ENCODE measurements at regions not wholly inside any gene's neighbourhood (a gene's known extent, or its start where the extent isn't known, plus 50 kb on each side); places are given as distances from the start of the nearest gene placed in this dataset.

DNA sequence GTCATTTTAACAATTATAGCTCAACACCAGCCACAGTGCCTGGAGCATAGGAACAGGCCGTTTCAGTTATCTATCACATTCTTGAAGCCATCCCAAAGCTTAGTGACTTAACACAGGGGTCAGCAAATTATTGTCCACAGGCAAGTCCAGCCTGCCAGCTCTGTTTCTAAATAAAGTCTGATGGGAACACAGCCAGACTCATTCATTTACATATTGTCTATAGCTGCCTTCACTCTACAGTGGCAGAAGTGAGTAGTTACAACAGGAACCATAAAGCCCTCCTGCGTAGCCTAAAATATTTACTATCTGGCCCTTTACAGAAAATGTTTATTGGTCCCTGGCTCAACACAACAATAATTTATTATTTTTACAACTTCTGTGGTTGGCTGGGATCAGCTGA lies 407.5 kb upstream of the AUTS2 start:
- no peak overlapping the region for H3K27ac ChIP-seq (ENCODE audit: low read depth in 1 of 2, low read length in 2 of 2)
- H3K27me3 ChIP-seq (ENCODE audit: control insufficient read depth in 4 of 4, insufficient read depth in 4 of 4, low read length in 3 of 4): no peaks in the 10 kb centered on the region
- H3K4me3 ChIP-seq (ENCODE audit: low read depth in 1 of 3, low read length in 3 of 3): no peak overlapping the region
- 45% methylated on average over 2 of the region's 2 CpGs for WGBS
- no peak for DNase-seq (ENCODE audit: low spot score)
- H3K9ac ChIP-seq (ENCODE audit: low read depth in 1 of 2, low read length in 2 of 2): no peak overlapping the region
- no peaks in the 10 kb centered on the region for H3K36me3 ChIP-seq (ENCODE audit: control insufficient read depth in 4 of 4, insufficient read depth in 3 of 4, low read depth in 1 of 4, low read length in 3 of 4)
- H3K4me1 ChIP-seq (ENCODE audit: control insufficient read depth in 4 of 4, insufficient read depth in 4 of 4, low read length in 3 of 4): no peaks in the 10 kb centered on the region
- peaks cover 0 to 4% (median 0%) of the 10 kb centered on the region in 4 donors for H3K9me3 ChIP-seq (ENCODE audit: control insufficient read depth in 4 of 4, low read length in 3 of 4)
- TF ChIP-seq, protein P1, sequence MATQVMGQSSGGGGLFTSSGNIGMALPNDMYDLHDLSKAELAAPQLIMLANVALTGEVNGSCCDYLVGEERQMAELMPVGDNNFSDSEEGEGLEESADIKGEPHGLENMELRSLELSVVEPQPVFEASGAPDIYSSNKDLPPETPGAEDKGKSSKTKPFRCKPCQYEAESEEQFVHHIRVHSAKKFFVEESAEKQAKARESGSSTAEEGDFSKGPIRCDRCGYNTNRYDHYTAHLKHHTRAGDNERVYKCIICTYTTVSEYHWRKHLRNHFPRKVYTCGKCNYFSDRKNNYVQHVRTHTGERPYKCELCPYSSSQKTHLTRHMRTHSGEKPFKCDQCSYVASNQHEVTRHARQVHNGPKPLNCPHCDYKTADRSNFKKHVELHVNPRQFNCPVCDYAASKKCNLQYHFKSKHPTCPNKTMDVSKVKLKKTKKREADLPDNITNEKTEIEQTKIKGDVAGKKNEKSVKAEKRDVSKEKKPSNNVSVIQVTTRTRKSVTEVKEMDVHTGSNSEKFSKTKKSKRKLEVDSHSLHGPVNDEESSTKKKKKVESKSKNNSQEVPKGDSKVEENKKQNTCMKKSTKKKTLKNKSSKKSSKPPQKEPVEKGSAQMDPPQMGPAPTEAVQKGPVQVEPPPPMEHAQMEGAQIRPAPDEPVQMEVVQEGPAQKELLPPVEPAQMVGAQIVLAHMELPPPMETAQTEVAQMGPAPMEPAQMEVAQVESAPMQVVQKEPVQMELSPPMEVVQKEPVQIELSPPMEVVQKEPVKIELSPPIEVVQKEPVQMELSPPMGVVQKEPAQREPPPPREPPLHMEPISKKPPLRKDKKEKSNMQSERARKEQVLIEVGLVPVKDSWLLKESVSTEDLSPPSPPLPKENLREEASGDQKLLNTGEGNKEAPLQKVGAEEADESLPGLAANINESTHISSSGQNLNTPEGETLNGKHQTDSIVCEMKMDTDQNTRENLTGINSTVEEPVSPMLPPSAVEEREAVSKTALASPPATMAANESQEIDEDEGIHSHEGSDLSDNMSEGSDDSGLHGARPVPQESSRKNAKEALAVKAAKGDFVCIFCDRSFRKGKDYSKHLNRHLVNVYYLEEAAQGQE (IDR thresholded peaks at IDR 0.05): no peak
- TF ChIP-seq JUND (IDR thresholded peaks at IDR 0.05) (no peak), SP1 (IDR thresholded peaks at IDR 0.05) (no peak), TAF1 (conservative IDR thresholded peaks at IDR 0.05) (no peak), YY1 (IDR thresholded peaks at IDR 0.05) (no peak), GABPA (IDR thresholded peaks at IDR 0.05 in 1 of 2, conservative IDR thresholded peaks at IDR 0.05 in 1 of 2) (no peak), NR2F2 (IDR thresholded peaks at IDR 0.05) (no peak), FOXA1 (IDR thresholded peaks at IDR 0.05) (no peak), EGR1 (IDR thresholded peaks at IDR 0.05; ENCODE audit: low read depth in 2 of 2) (no peak), RXRA (IDR thresholded peaks at IDR 0.05) (no peak)
- TF ChIP-seq, protein P2, sequence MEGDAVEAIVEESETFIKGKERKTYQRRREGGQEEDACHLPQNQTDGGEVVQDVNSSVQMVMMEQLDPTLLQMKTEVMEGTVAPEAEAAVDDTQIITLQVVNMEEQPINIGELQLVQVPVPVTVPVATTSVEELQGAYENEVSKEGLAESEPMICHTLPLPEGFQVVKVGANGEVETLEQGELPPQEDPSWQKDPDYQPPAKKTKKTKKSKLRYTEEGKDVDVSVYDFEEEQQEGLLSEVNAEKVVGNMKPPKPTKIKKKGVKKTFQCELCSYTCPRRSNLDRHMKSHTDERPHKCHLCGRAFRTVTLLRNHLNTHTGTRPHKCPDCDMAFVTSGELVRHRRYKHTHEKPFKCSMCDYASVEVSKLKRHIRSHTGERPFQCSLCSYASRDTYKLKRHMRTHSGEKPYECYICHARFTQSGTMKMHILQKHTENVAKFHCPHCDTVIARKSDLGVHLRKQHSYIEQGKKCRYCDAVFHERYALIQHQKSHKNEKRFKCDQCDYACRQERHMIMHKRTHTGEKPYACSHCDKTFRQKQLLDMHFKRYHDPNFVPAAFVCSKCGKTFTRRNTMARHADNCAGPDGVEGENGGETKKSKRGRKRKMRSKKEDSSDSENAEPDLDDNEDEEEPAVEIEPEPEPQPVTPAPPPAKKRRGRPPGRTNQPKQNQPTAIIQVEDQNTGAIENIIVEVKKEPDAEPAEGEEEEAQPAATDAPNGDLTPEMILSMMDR (IDR thresholded peaks at IDR 0.05; ENCODE audit: low read depth, low read length, missing input control): no peak
- TF ChIP-seq, protein P3, sequence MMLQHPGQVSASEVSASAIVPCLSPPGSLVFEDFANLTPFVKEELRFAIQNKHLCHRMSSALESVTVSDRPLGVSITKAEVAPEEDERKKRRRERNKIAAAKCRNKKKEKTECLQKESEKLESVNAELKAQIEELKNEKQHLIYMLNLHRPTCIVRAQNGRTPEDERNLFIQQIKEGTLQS (IDR thresholded peaks at IDR 0.05): no peak

DNA sequence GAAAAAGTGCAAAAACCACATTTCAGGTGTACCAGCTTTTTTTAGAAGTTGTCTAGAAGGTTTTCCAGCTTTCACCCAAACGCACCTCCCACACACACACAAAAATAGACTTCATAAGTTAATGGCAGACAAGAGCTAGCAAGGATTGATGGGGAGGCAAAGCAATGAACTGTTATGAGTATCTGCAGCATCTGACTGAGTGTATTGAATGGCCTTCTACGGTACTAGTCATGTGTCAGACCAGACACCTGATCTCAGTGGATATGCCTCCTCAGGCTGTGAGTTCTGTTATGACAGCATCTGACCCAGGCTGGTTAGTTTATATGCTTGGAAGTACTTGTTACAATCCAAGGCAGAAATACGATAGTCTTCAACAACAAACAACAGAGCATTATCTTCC lies 406.1 kb upstream of the AUTS2 start:
- TF ChIP-seq HNF4G (IDR thresholded peaks at IDR 0.05) (no peak), YY1 (IDR thresholded peaks at IDR 0.05) (no peak)
- no peaks in the 10 kb centered on the region for H3K4me1 ChIP-seq (ENCODE audit: control insufficient read depth in 4 of 4, insufficient read depth in 4 of 4, low read length in 3 of 4)
- no peak overlapping the region for H3K9ac ChIP-seq (ENCODE audit: low read depth in 1 of 2, low read length in 2 of 2)
- no peaks in the 10 kb centered on the region for H3K27me3 ChIP-seq (ENCODE audit: control insufficient read depth in 4 of 4, insufficient read depth in 4 of 4, low read length in 3 of 4)
- H3K36me3 ChIP-seq (ENCODE audit: control insufficient read depth in 4 of 4, insufficient read depth in 3 of 4, low read depth in 1 of 4, low read length in 3 of 4): no peaks in the 10 kb centered on the region
- H3K9me3 ChIP-seq (ENCODE audit: control insufficient read depth in 4 of 4, low read length in 3 of 4): peaks cover 0 to 4% (median 0%) of the 10 kb centered on the region in 4 donors
- no peak for DNase-seq (ENCODE audit: low spot score)
- WGBS: 92% methylated on average over 3 of the region's 3 CpGs
- H3K4me3 ChIP-seq (ENCODE audit: low read depth in 1 of 3, low read length in 3 of 3): no peak overlapping the region
- no peak overlapping the region for H3K27ac ChIP-seq (ENCODE audit: low read depth in 1 of 2, low read length in 2 of 2)

DNA sequence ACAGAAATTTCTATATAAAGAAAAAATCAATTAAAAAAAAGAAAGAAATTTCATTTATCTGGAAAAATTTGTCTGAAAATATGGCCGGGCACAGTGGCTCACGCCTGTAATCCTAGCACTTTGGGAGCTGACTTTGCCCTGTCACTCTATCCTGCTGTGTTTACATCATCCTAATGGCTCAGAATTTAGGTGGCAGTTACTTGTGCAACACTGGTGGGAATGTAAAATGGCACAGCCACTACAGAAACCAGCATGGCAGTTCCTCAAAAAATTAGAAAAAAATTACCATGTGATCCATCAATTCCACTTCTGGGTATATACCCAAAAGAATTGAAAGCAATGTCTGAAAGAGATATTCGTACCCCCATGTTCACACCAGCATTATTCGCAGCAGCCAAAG lies 405.2 kb upstream of the AUTS2 start:
- 93% methylated on average over 4 of the region's 4 CpGs for WGBS
- H3K27ac ChIP-seq (ENCODE audit: low read depth in 1 of 2, low read length in 2 of 2): no peak overlapping the region
- H3K4me1 ChIP-seq (ENCODE audit: control insufficient read depth in 4 of 4, insufficient read depth in 4 of 4, low read length in 3 of 4): no peaks in the 10 kb centered on the region
- no peaks in the 10 kb centered on the region for H3K27me3 ChIP-seq (ENCODE audit: control insufficient read depth in 4 of 4, insufficient read depth in 4 of 4, low read length in 3 of 4)
- H3K9me3 ChIP-seq (ENCODE audit: control insufficient read depth in 4 of 4, low read length in 3 of 4): peaks cover 0 to 4% (median 0%) of the 10 kb centered on the region in 4 donors
- H3K4me3 ChIP-seq (ENCODE audit: low read depth in 1 of 3, low read length in 3 of 3): no peak overlapping the region
- H3K36me3 ChIP-seq (ENCODE audit: control insufficient read depth in 4 of 4, insufficient read depth in 3 of 4, low read depth in 1 of 4, low read length in 3 of 4): no peaks in the 10 kb centered on the region
- TF ChIP-seq YY1 (IDR thresholded peaks at IDR 0.05): no peak
- TF ChIP-seq, protein P3 (IDR thresholded peaks at IDR 0.05): no peak
- TF ChIP-seq, protein P4, sequence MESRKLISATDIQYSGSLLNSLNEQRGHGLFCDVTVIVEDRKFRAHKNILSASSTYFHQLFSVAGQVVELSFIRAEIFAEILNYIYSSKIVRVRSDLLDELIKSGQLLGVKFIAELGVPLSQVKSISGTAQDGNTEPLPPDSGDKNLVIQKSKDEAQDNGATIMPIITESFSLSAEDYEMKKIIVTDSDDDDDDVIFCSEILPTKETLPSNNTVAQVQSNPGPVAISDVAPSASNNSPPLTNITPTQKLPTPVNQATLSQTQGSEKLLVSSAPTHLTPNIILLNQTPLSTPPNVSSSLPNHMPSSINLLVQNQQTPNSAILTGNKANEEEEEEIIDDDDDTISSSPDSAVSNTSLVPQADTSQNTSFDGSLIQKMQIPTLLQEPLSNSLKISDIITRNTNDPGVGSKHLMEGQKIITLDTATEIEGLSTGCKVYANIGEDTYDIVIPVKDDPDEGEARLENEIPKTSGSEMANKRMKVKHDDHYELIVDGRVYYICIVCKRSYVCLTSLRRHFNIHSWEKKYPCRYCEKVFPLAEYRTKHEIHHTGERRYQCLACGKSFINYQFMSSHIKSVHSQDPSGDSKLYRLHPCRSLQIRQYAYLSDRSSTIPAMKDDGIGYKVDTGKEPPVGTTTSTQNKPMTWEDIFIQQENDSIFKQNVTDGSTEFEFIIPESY (IDR thresholded peaks at IDR 0.05): no peak
- no peak for TF ChIP-seq HNF4G (IDR thresholded peaks at IDR 0.05)
- no peak for TF ChIP-seq RAD21 (IDR thresholded peaks at IDR 0.05)
- TF ChIP-seq, protein P5, sequence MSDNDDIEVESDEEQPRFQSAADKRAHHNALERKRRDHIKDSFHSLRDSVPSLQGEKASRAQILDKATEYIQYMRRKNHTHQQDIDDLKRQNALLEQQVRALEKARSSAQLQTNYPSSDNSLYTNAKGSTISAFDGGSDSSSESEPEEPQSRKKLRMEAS (IDR thresholded peaks at IDR 0.05): no peak
- no peak for TF ChIP-seq FOXA2 (IDR thresholded peaks at IDR 0.05)
- no peak for TF ChIP-seq GABPA (IDR thresholded peaks at IDR 0.05 in 1 of 2, conservative IDR thresholded peaks at IDR 0.05 in 1 of 2)
- no peak overlapping the region for H3K9ac ChIP-seq (ENCODE audit: low read depth in 1 of 2, low read length in 2 of 2)
- no peak for DNase-seq (ENCODE audit: low spot score)
